Endothelial cell of umbilical vein (primary cell): ENCODE measurements at regions not wholly inside any gene's neighbourhood (a gene's known extent, or its start where the extent isn't known, plus 50 kb on each side); places are given as distances from the start of the nearest gene placed in this dataset.

Experiments
- BruUV-seq: library from RNA; stranded (reverse); fragments of 400-500 nt; replicated peaks from 2 replicates; lab custom pipeline; 2021; lab: Mats Ljungman, UMichigan
- CTCF ChIA-PET: fragments of 300-600, 350-600 bp; sonication (Branson Sonifier 250); formaldehyde crosslinking; loops from one replicate; lab custom pipeline; 2021; ENCODE audit warnings: antibody characterized with exemption, inconsistent platforms; lab: Charles Lee
- POLR2A ChIA-PET: fragments of 300-600, 350-600 bp; sonication (Branson Sonifier 250); formaldehyde crosslinking; loops from one replicate; lab custom pipeline; 2021; ENCODE audit warnings: antibody characterized with exemption, inconsistent platforms; lab: Charles Lee
- DNase-seq: peaks from one replicate; pipeline ENCODE4 v3.0.0-alpha.2; 2011; ENCODE audit warnings: low read depth, low spot score
- FAIRE-seq: peaks from 2 replicates; lab custom pipeline; 2011; peaks lifted over from hg19 to GRCh38; lab: Jason Lieb, UNC
- H2AFZ ChIP-seq: 2 replicates; pipeline ENCODE4 v1.6.0; 2012; ENCODE audit warnings: low read depth, low read length, control low read depth, inconsistent platforms
- H3K27ac ChIP-seq: 2 replicates; pipeline ENCODE4 v1.5.1; 2011; ENCODE audit warnings: low read depth, mild to moderate bottlenecking, control low read depth, low read length, moderate library complexity; ENCODE audit not compliant: insufficient read depth
- H3K27me3 ChIP-seq, 2 experiments: 2 replicates each; pipeline versions ENCODE4 v1.6.0 to v1.6.1; 2011; ENCODE audit warnings: low read length in 2 of 2, mixed read lengths in 1 of 2; ENCODE audit not compliant: control insufficient read depth in 2 of 2, insufficient read depth in 2 of 2
- H3K36me3 ChIP-seq, 2 experiments: 2 replicates in 1 of 2; 3 replicates in 1 of 2; pipeline ENCODE4 v1.5.1; 2011; ENCODE audit warnings: low read length in 2 of 2, mild to moderate bottlenecking in 1 of 2, moderate library complexity in 1 of 2; ENCODE audit not compliant: control insufficient read depth in 2 of 2, insufficient read depth in 2 of 2; ENCODE audit errors: extremely low read depth in 1 of 2
- H3K4me1 ChIP-seq: 3 replicates; pipeline ENCODE4 v1.5.1; 2011; ENCODE audit warnings: mild to moderate bottlenecking, low read length; ENCODE audit not compliant: control insufficient read depth, insufficient read depth; ENCODE audit errors: extremely low read depth
- H3K4me2 ChIP-seq: 2 replicates; pipeline ENCODE4 v1.6.1; 2011; ENCODE audit warnings: low read length, control low read depth, mixed read lengths; ENCODE audit not compliant: insufficient read depth
- H3K4me3 ChIP-seq, 3 experiments: fragments of 200-600 bp in 1 of 3; sonication (generic), shearing (Covaris generic) in 1 of 3; replicated peaks in 1 of 3; 2 replicates each; pipeline ENCODE4 v1.5.1; 2011 to 2016; ENCODE audit warnings: control low read depth in 3 of 3, low read length in 3 of 3, mild to moderate bottlenecking in 2 of 3, inconsistent platforms in 1 of 3, low read depth in 1 of 3, moderate library complexity in 1 of 3; ENCODE audit not compliant: insufficient read depth in 1 of 3
- H3K79me2 ChIP-seq: 2 replicates; pipeline ENCODE4 v1.6.0; 2012; ENCODE audit warnings: low read length, inconsistent platforms; ENCODE audit not compliant: control insufficient read depth, insufficient read depth
- H3K9ac ChIP-seq: replicated peaks from 2 replicates; pipeline ENCODE3; 2011; ENCODE audit warnings: low read length, control low read depth; ENCODE audit not compliant: insufficient read depth; ENCODE audit errors: extremely low read depth
- H3K9me1 ChIP-seq: replicated peaks from 3 replicates; pipeline ENCODE4 v1.6.0; 2011; ENCODE audit warnings: mild to moderate bottlenecking, low read length; ENCODE audit not compliant: control insufficient read depth, insufficient read depth; ENCODE audit errors: extremely low read depth
- H3K9me3 ChIP-seq: replicated peaks from 2 replicates; pipeline ENCODE4 v1.5.1; 2012; ENCODE audit warnings: low read length, inconsistent platforms; ENCODE audit not compliant: control insufficient read depth, insufficient read depth
- H4K20me1 ChIP-seq: replicated peaks from 2 replicates; pipeline ENCODE3; 2011; ENCODE audit warnings: mild to moderate bottlenecking, low read length; ENCODE audit not compliant: control insufficient read depth, insufficient read depth; ENCODE audit errors: extremely low read depth
- FOS ChIP-seq: IDR thresholded peaks from 2 replicates; pipeline ENCODE4 v1.6.1; 2011; ENCODE audit warnings: mild to moderate bottlenecking, low read length, moderate library complexity, borderline replicate concordance; ENCODE audit not compliant: insufficient read depth
- GATA2 ChIP-seq: IDR thresholded peaks from 2 replicates; pipeline ENCODE4 v1.7.0; 2011; ENCODE audit warnings: low read depth, mild to moderate bottlenecking, moderate library complexity, mixed read lengths, low read length; ENCODE audit not compliant: insufficient read length, insufficient read depth
- JUN ChIP-seq: IDR thresholded peaks from 2 replicates; pipeline ENCODE4 v1.6.1; 2011; ENCODE audit warnings: borderline replicate concordance, low read depth; ENCODE audit not compliant: insufficient read length, insufficient read depth
- MAX ChIP-seq: IDR thresholded peaks from 2 replicates; pipeline ENCODE4 v1.6.1; 2011; ENCODE audit not compliant: insufficient read depth, insufficient read length
- MYC ChIP-seq: IDR thresholded peaks from one replicate; pipeline ENCODE4 v1.6.1; 2011; ENCODE audit warnings: mild to moderate bottlenecking, low read depth, low read length
- POLR2A ChIP-seq: IDR thresholded peaks from 2 replicates; pipeline ENCODE4 v1.6.1; 2012; ENCODE audit warnings: low read depth, mild to moderate bottlenecking, control low read depth, low read length
- POLR2AphosphoS5 ChIP-seq: IDR thresholded peaks from 2 replicates; pipeline ENCODE4 v1.6.1; 2012; ENCODE audit warnings: low read depth, mild to moderate bottlenecking, control low read depth, low read length, moderate library complexity; ENCODE audit not compliant: insufficient read depth
- dilution Hi-C: fragments of 300-500 bp; cut with MboI; formaldehyde crosslinking; loops from one replicate; pipeline ENCODE4 v1.15.0; 2019; ENCODE audit warnings: low sequenced_read_pairs; ENCODE audit not compliant: extremely low pct_ligation_motif_present
- intact Hi-C: fragments of 100-400 bp; cut with micrococcal nuclease; formaldehyde crosslinking; loops from one replicate; pipeline ENCODE4 v1.10.0; 2022

- Histone ChIP-seq H3K27me3 (no peaks in the 10 kb centered on the region), H3K4me3 (peak overlapping the region in 2 of 3 experiments; percentile 16 to 61), H4K20me1 (no peaks in the 10 kb centered on the region), H3K4me1 (peaks cover 39% of the 10 kb centered on the region), H3K9me1 (no peaks in the 10 kb centered on the region), H3K36me3 (no peaks in the 10 kb centered on the region), H2AFZ (peak overlapping the region; percentile 20), H3K9me3 (no peaks in the 10 kb centered on the region), H3K4me2 (peak overlapping the region; percentile 89), H3K79me2 (peaks cover 43% of the 10 kb centered on the region), H3K27ac (peak overlapping the region; percentile 81), H3K9ac (peak overlapping the region; percentile 53)
- FAIRE-seq (peak; percentile 82), DNase-seq (peak; percentile 95)
- ChIA-PET POLR2A (interaction anchor here (1.0 to 1.5 kb wide), 2 partner anchors 93 to 310 kb away, joined by 4 to 8 read pairs; no protein-coding TSS in a partner anchor), CTCF (interaction anchor here (0.6 to 5.0 kb wide), 38 partner anchors 9 to 513 kb away, joined by 3 to 45 read pairs (median 4); partner anchors contain the start of gene PLPP4)
- dilution Hi-C loops: no loop called here
- TF ChIP-seq MYC (no peak), POLR2A (no peak), GATA2 (peak; percentile 93), POLR2AphosphoS5 (peak; percentile 58), FOS (peak; percentile 77), JUN (peak; percentile 75), MAX (no peak)
- intact Hi-C loops: loop anchor here (1.0 to 2.0 kb wide), 8 partner anchors 50 to 1048 kb away; partner anchors contain the start of genes PLPP4 and WDR11
- TSS peak; percentile 98 for BruUV-seq
Observed at GRCh38 chr10:120734483-120735078, 116.6 kb upstream of the WDR11 start.
